Stimulated activated CD4-positive, alpha-beta T cell treated with anti-CD3 and anti-CD28 coated beads, Interleukin-1b, Interleukin-23, amount 100 ng/mL, for 48 hours (primary cell): ENCODE measurements at regions not wholly inside any gene's neighbourhood (a gene's known extent, or its start where the extent isn't known, plus 50 kb on each side); places are given as distances from the start of the nearest gene placed in this dataset.
A peak's percentile ranks its signal among the peaks of the same experiment; 100 is the strongest.
"Not testable (repeated sequence)": the region's sequence is repeated elsewhere in the genome, so short reads cannot be mapped to it uniquely, and the experiment has no call there.

Source experiments
- DNase-seq: peaks from one replicate; pipeline ENCODE4 v3.0.0-alpha.2; 2020

- DNase-seq: no peak
Measured at GRCh38 chr2:238704471-238705225, 143.2 kb upstream of the TWIST2 start.

- no peak for DNase-seq
Measured at GRCh38 chr2:238706163-238706562, 141.7 kb upstream of the TWIST2 start.

GRCh38 chr2:238706673-238707072 lies 141.2 kb upstream of the TWIST2 start:
- no peak for DNase-seq

- no peak for DNase-seq
Measured at GRCh38 chr2:238709325-238710025, 138.4 kb upstream of the TWIST2 start.

GRCh38 chr2:238710032-238710735 lies 137.7 kb upstream of the TWIST2 start:
- no peak for DNase-seq

GRCh38 chr2:238710787-238711186 lies 137.1 kb upstream of the TWIST2 start:
- DNase-seq: no peak

- DNase-seq: no peak
Measured at GRCh38 chr2:238711346-238711745, 136.5 kb upstream of the TWIST2 start.

GRCh38 chr2:238712011-238712410 lies 135.9 kb upstream of the TWIST2 start:
- DNase-seq: no peak

- no peak for DNase-seq
Measured at GRCh38 chr2:238713198-238713826, 134.6 kb upstream of the TWIST2 start.

GRCh38 chr2:238714038-238714528 lies 133.8 kb upstream of the TWIST2 start:
- no peak for DNase-seq

GRCh38 chr2:238716171-238716570 lies 131.7 kb upstream of the TWIST2 start:
- DNase-seq: no peak

GRCh38 chr2:238716585-238716984 lies 131.3 kb upstream of the TWIST2 start:
- no peak for DNase-seq

GRCh38 chr2:238717084-238717483 lies 130.8 kb upstream of the TWIST2 start:
- no peak for DNase-seq

GRCh38 chr2:238719641-238720040 lies 128.2 kb upstream of the TWIST2 start:
- DNase-seq: no peak

- DNase-seq: peak; percentile 62
Measured at GRCh38 chr2:238720232-238720672, 127.6 kb upstream of the TWIST2 start.

GRCh38 chr2:238722181-238722580 lies 125.7 kb upstream of the TWIST2 start:
- no peak for DNase-seq

GRCh38 chr2:238722883-238723282 lies 125.0 kb upstream of the TWIST2 start:
- DNase-seq: no peak

- DNase-seq: not testable (repeated sequence)
Measured at GRCh38 chr2:238723740-238724320, 124.1 kb upstream of the TWIST2 start.

- no peak for DNase-seq
Measured at GRCh38 chr2:238724728-238725127, 123.2 kb upstream of the TWIST2 start.

GRCh38 chr2:238725298-238725697 lies 122.6 kb upstream of the TWIST2 start:
- DNase-seq: no peak

GRCh38 chr2:238726670-238727584 lies 121.0 kb upstream of the TWIST2 start:
- no peak for DNase-seq
